WI38 (cell line): ENCODE measurements at regions not wholly inside any gene's neighbourhood (a gene's known extent, or its start where the extent isn't known, plus 50 kb on each side); places are given as distances from the start of the nearest gene placed in this dataset.

Source experiments
- H3K4me3 ChIP-seq: 2 replicates; pipeline ENCODE4 v1.5.1; 2011; ENCODE audit warnings: low read depth, mild to moderate bottlenecking, control low read depth, low read length
- CTCF ChIP-seq: IDR thresholded peaks from 2 replicates; pipeline ENCODE4 v1.5.1; 2012; ENCODE audit warnings: low read depth, mild to moderate bottlenecking, control low read depth, low read length

DNA sequence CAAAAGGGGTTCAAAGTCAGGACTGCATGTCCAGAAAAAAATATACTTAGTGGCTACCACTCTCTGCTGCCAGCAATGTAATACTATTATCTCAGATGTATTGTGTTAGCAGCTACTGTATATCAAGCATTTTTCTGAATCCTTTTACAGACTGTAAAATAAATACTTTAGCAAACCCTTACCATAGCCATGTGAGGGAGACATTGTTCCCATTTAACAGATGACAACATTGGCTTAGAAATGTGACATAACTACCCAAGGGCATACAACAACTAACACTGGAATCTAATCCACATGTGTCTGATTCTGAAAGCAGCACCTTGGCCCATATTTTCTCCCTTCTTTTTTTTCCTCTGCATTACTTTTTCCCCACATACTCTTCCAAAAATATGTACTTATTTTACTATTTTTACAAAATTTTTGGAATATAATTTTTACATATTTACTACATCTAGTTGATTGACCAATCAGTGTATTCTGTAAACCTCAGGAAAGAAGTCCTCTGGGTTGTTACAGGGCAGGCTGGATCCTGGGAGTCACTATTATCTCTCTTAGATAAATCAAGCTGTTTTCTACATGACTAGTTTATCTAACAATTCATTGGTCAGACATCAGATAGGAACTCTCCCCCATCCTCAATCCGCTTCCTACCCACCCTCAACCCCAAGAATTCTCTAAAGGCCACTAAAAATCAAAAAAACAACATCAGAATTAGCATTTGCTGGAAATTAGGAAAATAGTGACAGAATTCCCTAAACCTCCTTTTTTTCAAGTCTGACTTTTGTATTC is 154.1 kb downstream of the BTG1 start:
- no peak for TF ChIP-seq CTCF
- H3K4me3 ChIP-seq: no peak overlapping the region

GRCh38 chr12:91990525-91990924 is 155.1 kb downstream of the BTG1 start:
- no peak overlapping the region for H3K4me3 ChIP-seq
- TF ChIP-seq CTCF: no peak

DNA sequence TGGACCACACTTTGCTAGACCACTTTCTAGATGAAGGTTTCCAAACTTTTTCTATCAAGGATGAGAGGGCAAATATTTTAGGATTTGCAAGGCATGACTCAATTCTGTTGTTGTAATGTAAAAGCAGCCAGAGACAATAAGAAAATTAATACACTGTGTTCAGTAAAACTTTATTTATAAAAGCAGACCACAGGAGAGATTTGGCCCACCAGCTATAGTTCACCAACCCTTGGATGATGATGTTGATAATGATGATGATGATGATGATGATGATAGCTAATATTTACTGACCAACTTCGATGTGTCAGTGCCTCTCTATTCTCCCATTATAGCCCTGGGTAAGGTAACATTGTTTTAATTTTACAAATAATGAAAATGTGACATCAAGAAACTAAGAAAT is 156.5 kb downstream of the BTG1 start:
- H3K4me3 ChIP-seq: no peak overlapping the region
- no peak for TF ChIP-seq CTCF

DNA sequence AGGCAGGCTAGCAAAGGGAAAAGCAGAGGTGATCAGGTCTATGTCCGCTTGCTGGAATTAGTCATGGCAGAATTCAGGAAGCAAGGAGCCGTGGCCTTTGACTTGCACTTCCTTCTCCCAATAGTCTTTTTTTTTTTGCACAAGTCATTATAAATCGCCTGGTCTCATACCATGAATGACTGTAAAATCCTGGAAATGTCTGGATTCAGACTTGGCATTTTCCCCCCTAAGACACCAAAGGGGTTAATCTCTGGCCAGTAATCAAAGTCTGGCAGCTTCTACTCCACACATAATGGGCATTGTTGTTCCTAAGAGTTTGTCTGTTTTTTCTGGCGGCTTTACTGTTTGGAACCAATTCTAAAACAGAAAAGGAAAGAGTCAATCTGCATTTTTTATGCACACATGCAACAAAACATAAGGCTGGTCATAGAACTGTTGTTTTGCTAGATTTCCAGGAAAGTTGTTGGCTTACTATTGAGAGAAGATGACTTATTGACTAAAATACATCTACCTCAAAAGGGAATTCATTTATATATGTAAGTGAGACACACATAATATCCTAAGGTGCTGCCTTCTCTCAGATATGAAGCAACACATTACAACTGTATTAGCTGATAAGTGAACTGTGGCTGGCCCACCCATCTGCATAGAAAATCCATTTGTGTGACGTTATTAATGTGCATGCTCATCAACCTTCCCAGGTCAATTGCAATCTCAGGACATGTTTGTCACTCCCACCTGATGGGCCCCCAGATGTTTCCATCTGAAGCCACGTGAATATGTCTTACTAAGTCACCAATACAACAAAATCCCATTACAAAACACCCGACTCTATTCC is 157.3 kb downstream of the BTG1 start:
- TF ChIP-seq CTCF: no peak
- H3K4me3 ChIP-seq: no peak overlapping the region

GRCh38 chr12:91986084-91986483 is 159.6 kb downstream of the BTG1 start:
- no peak overlapping the region for H3K4me3 ChIP-seq
- TF ChIP-seq CTCF: no peak

DNA sequence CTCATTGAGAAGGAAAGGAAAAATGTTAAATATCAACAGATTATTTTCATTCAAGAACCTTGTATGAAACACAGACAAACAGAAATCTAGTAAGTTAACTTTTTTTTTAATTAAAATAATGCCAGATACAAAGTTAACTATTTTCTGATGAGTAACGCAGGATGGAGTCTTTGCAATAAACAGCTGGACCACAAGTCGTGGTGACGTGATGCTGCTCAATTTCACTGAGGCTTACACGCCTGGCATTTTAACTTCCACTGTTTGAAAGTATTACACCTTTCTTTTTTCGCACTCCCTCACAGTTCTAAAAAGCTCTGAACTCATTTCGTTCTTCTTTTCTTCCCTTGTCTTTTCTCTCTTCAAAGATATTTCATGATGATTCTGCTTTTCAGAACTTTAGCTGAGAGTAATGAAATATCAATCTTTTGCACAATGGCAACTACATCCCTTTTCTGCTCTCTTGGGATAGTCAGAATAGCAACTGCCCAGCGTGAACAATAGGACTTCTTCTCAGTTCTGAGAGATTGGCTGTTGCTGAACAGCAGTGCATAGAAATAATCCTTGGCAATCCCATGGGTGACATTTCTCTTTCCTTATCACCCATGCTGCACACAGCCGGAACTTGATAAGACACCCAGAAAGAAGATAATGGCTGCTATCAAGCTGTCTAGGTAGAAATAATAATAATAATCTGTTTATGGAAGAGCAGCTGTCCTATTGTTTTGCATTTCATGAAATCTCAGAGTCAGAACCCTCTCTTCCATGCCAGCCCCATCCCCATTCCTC is 160.5 kb downstream of the BTG1 start:
- no peak for TF ChIP-seq CTCF

More for the DNA sequence above, 160.5 kb downstream of the BTG1 start:
- H3K4me3 ChIP-seq: no peak overlapping the region
